Ecto neural progenitor cell (in vitro differentiated cells): ENCODE measurements at regions not wholly inside any gene's neighbourhood (a gene's known extent, or its start where the extent isn't known, plus 50 kb on each side); places are given as distances from the start of the nearest gene placed in this dataset.

Experiments
- DNase-seq: peaks from one replicate; pipeline ENCODE4 v3.0.0-alpha.2; 2018; ENCODE audit warnings: low spot score

- DNase-seq: no peak
Measured at GRCh38 chr2:217477583-217477982, 525.2 kb downstream of the TNS1 start.

- DNase-seq: no peak
Measured at GRCh38 chr2:217475791-217476190, 527.0 kb downstream of the TNS1 start.

- no peak for DNase-seq
Measured at GRCh38 chr2:217475101-217475500, 527.7 kb downstream of the TNS1 start.

- no peak for DNase-seq
Measured at GRCh38 chr2:217471319-217471718, 531.5 kb downstream of the TNS1 start.

- no peak for DNase-seq
Measured at GRCh38 chr2:217469203-217469810, 533.5 kb downstream of the TNS1 start.

GRCh38 chr2:217468042-217468830 is 534.6 kb downstream of the TNS1 start:
- no peak for DNase-seq

- no peak for DNase-seq
Measured at GRCh38 chr2:217467331-217467730, 535.5 kb downstream of the TNS1 start.

- DNase-seq: no peak
Measured at GRCh38 chr2:217466805-217467204, 536.0 kb downstream of the TNS1 start.

- DNase-seq: no peak
Measured at GRCh38 chr2:217466104-217466503, 536.7 kb downstream of the TNS1 start.

- DNase-seq: no peak
Measured at GRCh38 chr2:217465100-217465499, 537.7 kb downstream of the TNS1 start.

GRCh38 chr2:217463402-217464075 is 539.3 kb downstream of the TNS1 start:
- DNase-seq: no peak

- no peak for DNase-seq
Measured at GRCh38 chr2:217462121-217462520, 540.7 kb downstream of the TNS1 start.

- DNase-seq: no peak
Measured at GRCh38 chr2:217461674-217462073, 541.1 kb downstream of the TNS1 start.

- no peak for DNase-seq
Measured at GRCh38 chr2:217459680-217460405, 543.0 kb downstream of the TNS1 start.

- no peak for DNase-seq
Measured at GRCh38 chr2:217459016-217459415, 543.8 kb downstream of the TNS1 start.

- no peak for DNase-seq
Measured at GRCh38 chr2:217456016-217456415, 546.8 kb downstream of the TNS1 start.

- DNase-seq: no peak
Measured at GRCh38 chr2:217452928-217453327, 549.9 kb downstream of the TNS1 start.

- no peak for DNase-seq
Measured at GRCh38 chr2:217451666-217452065, 551.1 kb downstream of the TNS1 start.

GRCh38 chr2:217449444-217449843 is 553.4 kb downstream of the TNS1 start:
- no peak for DNase-seq

- no peak for DNase-seq
Measured at GRCh38 chr2:217448860-217449259, 553.9 kb downstream of the TNS1 start.

- DNase-seq: no peak
Measured at GRCh38 chr2:217445723-217446122, 557.1 kb downstream of the TNS1 start.

GRCh38 chr2:217444932-217445331 is 557.9 kb downstream of the TNS1 start:
- DNase-seq: no peak

- DNase-seq: no peak
Measured at GRCh38 chr2:217444509-217444908, 558.3 kb downstream of the TNS1 start.
